ENCODE measurements at regions not wholly inside any gene's neighbourhood (a gene's known extent, or its start where the extent isn't known, plus 50 kb on each side); places are given as distances from the start of the nearest gene placed in this dataset.
"Not testable (repeated sequence)": the region's sequence is repeated elsewhere in the genome, so short reads cannot be mapped to it uniquely, and the experiment has no call there.

DNA sequence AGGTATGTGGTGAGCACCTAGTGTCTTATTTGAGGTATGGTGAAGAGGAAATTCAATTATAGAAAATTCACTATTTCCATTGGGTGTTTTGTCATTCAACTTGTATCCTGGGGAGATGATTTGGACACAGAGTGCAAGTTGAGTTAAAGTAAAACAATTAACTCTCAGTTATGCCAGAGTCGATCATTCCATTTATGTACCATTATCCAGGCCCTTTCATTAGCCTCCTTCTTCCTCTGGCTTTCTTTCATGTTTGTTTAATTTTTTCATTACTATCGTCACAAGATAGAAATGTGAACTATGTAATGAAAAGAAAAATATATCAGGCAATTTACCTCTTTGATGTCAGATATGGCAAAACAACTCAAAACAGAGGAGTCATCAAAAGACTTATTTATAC lies 1347.2 kb upstream of the NUDT12 start:
- no peaks in the 10 kb centered on the region for H3K9me3 ChIP-seq (replicated peaks)
- intact Hi-C loops (cut with micrococcal nuclease): no loop called here
- DNase-seq: no peak
- no peak overlapping the region for H3K27ac ChIP-seq (replicated peaks)
- H3K36me3 ChIP-seq: no peaks in the 10 kb centered on the region
- no peaks in the 10 kb centered on the region for H3K4me1 ChIP-seq
- TF ChIP-seq, protein P1, sequence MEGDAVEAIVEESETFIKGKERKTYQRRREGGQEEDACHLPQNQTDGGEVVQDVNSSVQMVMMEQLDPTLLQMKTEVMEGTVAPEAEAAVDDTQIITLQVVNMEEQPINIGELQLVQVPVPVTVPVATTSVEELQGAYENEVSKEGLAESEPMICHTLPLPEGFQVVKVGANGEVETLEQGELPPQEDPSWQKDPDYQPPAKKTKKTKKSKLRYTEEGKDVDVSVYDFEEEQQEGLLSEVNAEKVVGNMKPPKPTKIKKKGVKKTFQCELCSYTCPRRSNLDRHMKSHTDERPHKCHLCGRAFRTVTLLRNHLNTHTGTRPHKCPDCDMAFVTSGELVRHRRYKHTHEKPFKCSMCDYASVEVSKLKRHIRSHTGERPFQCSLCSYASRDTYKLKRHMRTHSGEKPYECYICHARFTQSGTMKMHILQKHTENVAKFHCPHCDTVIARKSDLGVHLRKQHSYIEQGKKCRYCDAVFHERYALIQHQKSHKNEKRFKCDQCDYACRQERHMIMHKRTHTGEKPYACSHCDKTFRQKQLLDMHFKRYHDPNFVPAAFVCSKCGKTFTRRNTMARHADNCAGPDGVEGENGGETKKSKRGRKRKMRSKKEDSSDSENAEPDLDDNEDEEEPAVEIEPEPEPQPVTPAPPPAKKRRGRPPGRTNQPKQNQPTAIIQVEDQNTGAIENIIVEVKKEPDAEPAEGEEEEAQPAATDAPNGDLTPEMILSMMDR (IDR thresholded peaks at IDR 0.05; ENCODE audit: borderline replicate concordance): no peak
- H3K4me3 ChIP-seq: no peak overlapping the region
- no peaks in the 10 kb centered on the region for H3K27me3 ChIP-seq (ENCODE audit: low read depth)

DNA sequence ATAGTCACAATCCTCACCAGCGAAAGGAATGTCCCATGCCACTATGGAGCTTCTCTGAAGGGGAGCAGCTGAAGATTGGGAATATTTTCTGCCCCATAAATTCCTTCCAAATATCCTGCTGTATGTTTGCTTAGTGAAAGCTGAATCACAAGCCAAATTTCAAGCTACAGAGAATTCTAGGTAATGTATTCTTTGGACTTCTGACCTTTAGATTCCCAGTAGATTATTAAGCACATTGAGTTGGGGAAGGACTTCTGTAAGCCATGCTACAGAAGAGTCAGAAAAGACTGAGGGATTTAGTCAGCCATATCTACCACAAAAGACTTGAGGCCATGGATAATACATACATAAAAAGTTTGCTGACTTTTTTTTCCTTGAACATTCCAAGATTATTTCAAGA lies 1342.0 kb upstream of the NUDT12 start:
- H3K4me3 ChIP-seq: no peak overlapping the region
- H3K27me3 ChIP-seq (ENCODE audit: low read depth): no peaks in the 10 kb centered on the region
- H3K36me3 ChIP-seq: no peaks in the 10 kb centered on the region
- H3K9me3 ChIP-seq (replicated peaks): no peaks in the 10 kb centered on the region
- H3K27ac ChIP-seq (replicated peaks): no peak overlapping the region
- TF ChIP-seq, protein P1 (IDR thresholded peaks at IDR 0.05; ENCODE audit: borderline replicate concordance): no peak
- DNase-seq: no peak
- no peaks in the 10 kb centered on the region for H3K4me1 ChIP-seq
- intact Hi-C loops (cut with micrococcal nuclease): no loop called here

DNA sequence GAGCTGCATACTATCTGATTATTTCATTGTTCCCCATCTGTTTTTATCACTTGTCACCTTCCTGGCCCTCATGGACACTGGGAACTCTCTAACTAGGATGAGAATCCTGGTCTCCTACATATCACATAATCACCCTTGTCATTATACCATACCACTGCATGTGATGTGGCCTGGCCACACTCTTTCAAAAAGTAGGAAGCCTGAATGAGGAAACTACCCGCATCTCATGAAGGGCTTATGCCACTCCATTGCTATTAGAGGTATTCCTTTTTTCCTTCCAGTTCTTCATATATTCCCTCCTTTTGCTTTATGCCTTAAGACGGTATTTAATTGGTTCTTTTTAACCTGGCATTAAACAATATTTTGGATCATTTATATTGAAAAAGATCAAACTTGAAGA lies 1341.4 kb upstream of the NUDT12 start:
- Histone ChIP-seq H3K4me3 (no peak overlapping the region), H3K4me1 (no peaks in the 10 kb centered on the region), H3K27ac (replicated peaks) (no peak overlapping the region), H3K9me3 (replicated peaks) (no peaks in the 10 kb centered on the region), H3K36me3 (no peaks in the 10 kb centered on the region), H3K27me3 (ENCODE audit: low read depth) (no peaks in the 10 kb centered on the region)
- TF ChIP-seq, protein P1 (IDR thresholded peaks at IDR 0.05; ENCODE audit: borderline replicate concordance): no peak
- intact Hi-C loops (cut with micrococcal nuclease): no loop called here
- no peak for DNase-seq

DNA sequence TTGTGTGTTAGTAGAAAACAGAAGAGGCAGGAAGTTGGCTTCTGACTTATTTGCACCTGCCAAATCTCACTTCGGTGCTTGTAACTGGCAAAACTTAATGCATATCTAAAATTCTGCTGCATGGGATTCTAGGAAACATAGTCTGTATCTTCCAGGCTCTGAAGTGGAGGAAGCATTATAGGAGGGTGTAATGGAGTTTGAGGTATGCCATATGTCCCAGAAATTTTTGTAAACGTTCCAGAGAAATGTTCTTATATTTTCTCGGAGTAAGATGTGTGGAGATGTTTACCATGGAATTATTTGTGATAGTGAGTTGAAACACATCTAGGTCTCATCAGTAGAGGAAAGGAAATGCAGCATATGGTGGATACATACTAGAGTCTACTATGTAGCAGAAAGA lies 1329.0 kb upstream of the NUDT12 start:
- TF ChIP-seq, protein P1 (IDR thresholded peaks at IDR 0.05; ENCODE audit: borderline replicate concordance): no peak
- intact Hi-C loops (cut with micrococcal nuclease): no loop called here
- no peaks in the 10 kb centered on the region for H3K36me3 ChIP-seq
- no peaks in the 10 kb centered on the region for H3K4me1 ChIP-seq
- no peak for DNase-seq
- H3K4me3 ChIP-seq: no peak overlapping the region
- no peak overlapping the region for H3K27ac ChIP-seq (replicated peaks)
- no peaks in the 10 kb centered on the region for H3K9me3 ChIP-seq (replicated peaks)
- no peaks in the 10 kb centered on the region for H3K27me3 ChIP-seq (ENCODE audit: low read depth)

DNA sequence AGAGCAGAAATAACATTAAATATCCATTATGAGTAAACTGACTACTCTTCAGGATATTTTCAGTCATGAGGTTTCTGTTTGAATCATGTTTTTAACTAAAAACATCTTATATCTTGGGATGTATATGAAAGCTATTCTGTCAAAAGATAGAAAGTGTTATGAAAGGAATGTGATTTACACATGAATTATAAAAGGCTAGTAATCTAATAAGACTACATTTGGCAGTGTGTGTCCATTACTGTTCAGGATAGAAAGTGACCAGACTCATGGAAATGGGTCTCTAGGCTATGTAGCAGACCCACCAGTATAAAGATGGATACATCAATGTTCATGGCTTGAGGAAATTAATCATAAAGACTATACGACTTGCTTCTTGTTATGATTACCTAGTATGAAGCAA lies 1328.2 kb upstream of the NUDT12 start:
- no peaks in the 10 kb centered on the region for H3K27me3 ChIP-seq (ENCODE audit: low read depth)
- no peaks in the 10 kb centered on the region for H3K9me3 ChIP-seq (replicated peaks)
- TF ChIP-seq, protein P1 (IDR thresholded peaks at IDR 0.05; ENCODE audit: borderline replicate concordance): no peak
- DNase-seq: no peak
- intact Hi-C loops (cut with micrococcal nuclease): no loop called here
- no peaks in the 10 kb centered on the region for H3K36me3 ChIP-seq
- H3K4me3 ChIP-seq: no peak overlapping the region
- no peak overlapping the region for H3K27ac ChIP-seq (replicated peaks)
- H3K4me1 ChIP-seq: no peaks in the 10 kb centered on the region

DNA sequence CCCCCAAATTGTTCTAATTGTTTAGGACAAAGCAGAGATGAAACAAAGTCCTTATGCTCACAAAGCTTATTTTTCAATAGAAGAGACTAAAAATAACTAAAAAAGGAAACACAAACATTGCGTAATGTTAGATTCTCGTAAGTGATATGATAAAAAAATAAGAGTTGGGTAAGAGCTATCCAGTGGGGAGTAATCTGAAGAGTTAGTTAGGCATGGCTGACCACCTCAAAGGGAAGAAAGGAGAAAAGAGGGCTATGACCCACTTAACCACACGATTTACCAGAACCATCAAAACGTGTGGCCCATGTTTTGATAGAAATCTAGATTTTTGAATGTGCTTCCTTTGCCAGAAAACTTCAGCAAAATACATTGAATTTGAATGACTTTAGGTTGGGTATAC lies 1296.8 kb upstream of the NUDT12 start:
- intact Hi-C loops (cut with micrococcal nuclease): no loop called here
- Histone ChIP-seq H3K4me1 (no peaks in the 10 kb centered on the region), H3K9me3 (replicated peaks) (peaks cover 7% of the 10 kb centered on the region), H3K27ac (replicated peaks) (no peak overlapping the region), H3K36me3 (no peaks in the 10 kb centered on the region), H3K4me3 (no peak overlapping the region), H3K27me3 (ENCODE audit: low read depth) (no peaks in the 10 kb centered on the region)
- DNase-seq: no peak
- TF ChIP-seq, protein P1 (IDR thresholded peaks at IDR 0.05; ENCODE audit: borderline replicate concordance): no peak

DNA sequence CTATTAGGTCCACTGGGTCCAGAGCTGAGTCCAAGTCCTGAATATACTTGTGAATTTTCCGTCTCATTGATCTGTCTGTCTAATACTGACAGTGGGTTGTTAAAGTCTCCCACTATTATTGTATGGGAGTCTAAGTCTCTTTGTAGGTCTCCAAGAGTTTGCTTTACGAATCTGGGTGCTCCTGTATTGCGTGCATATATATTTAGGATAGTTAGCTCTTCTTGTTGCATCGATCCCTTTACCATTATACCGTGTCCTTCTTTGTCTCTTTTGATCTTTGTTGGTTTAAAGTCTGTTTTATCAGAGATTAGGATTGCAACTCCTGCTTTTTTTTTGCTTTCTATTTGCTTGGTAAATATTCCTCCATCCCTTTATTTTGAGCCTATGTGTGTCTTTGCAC lies 1289.5 kb upstream of the NUDT12 start:
- H3K4me3 ChIP-seq; H3K4me1 ChIP-seq; H3K36me3 ChIP-seq; intact Hi-C loops (cut with micrococcal nuclease); DNase-seq; H3K27ac ChIP-seq (replicated peaks); H3K27me3 ChIP-seq (ENCODE audit: low read depth): not testable (repeated sequence)
- H3K9me3 ChIP-seq (replicated peaks): peaks cover 40% of the 10 kb centered on the region

Data from left ventricle myocardium inferior (tissue), 1 donor.